ENCODE measurements at regions not wholly inside any gene's neighbourhood (a gene's known extent, or its start where the extent isn't known, plus 50 kb on each side); places are given as distances from the start of the nearest gene placed in this dataset.

GRCh38 chr13:104584481-104584880, 1518.3 kb upstream of the SLC10A2 start:
- TF ChIP-seq CTCF (IDR thresholded peaks at IDR 0.05), result no peak
- no peak for TF ChIP-seq POLR2A (IDR thresholded peaks at IDR 0.05)
